ENCODE measurements at regions not wholly inside any gene's neighbourhood (a gene's known extent, or its start where the extent isn't known, plus 50 kb on each side); places are given as distances from the start of the nearest gene placed in this dataset.

DNA sequence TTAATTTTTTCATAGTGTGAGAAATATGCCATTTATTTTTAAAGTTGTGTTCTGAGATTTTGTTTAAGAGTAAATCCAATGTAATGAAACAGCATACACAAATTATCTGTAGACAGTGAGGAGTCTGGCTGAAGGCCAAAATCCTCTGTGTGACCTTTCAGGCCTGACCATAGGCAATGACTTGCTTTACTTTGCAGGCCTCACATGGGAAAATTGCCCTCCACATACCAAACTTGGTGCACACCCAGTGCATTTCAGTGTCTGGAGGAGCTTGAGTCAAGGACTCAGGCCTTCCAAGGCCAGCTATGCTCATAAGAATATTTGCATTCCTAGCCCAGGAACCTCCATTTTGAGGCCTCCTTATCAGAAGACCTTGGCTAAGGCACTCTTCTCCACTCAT, 430.1 kb downstream of the GABRG1 start:
- TF ChIP-seq, protein P1, sequence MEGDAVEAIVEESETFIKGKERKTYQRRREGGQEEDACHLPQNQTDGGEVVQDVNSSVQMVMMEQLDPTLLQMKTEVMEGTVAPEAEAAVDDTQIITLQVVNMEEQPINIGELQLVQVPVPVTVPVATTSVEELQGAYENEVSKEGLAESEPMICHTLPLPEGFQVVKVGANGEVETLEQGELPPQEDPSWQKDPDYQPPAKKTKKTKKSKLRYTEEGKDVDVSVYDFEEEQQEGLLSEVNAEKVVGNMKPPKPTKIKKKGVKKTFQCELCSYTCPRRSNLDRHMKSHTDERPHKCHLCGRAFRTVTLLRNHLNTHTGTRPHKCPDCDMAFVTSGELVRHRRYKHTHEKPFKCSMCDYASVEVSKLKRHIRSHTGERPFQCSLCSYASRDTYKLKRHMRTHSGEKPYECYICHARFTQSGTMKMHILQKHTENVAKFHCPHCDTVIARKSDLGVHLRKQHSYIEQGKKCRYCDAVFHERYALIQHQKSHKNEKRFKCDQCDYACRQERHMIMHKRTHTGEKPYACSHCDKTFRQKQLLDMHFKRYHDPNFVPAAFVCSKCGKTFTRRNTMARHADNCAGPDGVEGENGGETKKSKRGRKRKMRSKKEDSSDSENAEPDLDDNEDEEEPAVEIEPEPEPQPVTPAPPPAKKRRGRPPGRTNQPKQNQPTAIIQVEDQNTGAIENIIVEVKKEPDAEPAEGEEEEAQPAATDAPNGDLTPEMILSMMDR (IDR thresholded peaks at IDR 0.05) = no peak
- no peak for TF ChIP-seq POLR2AphosphoS5 (IDR thresholded peaks at IDR 0.05)
